ENCODE measurements at regions not wholly inside any gene's neighbourhood (a gene's known extent, or its start where the extent isn't known, plus 50 kb on each side); places are given as distances from the start of the nearest gene placed in this dataset.

GRCh38 chr16:74046524-74046923, 250.1 kb upstream of the PSMD7 start:
- no TSS peak for BruUV-seq (replicated peaks)

More at GRCh38 chr16:74046524-74046923, 250.1 kb upstream of the PSMD7 start:
- Histone ChIP-seq H4K20me1 (ENCODE audit: insufficient read depth, low read length) (no peaks in the 10 kb centered on the region), H3K9ac (ENCODE audit: insufficient read depth, low read depth, low read length) (no peak overlapping the region), H3K4me3 (replicated peaks in 1 of 3; ENCODE audit: insufficient read depth in 1 of 3, low read depth in 2 of 3, low read length in 3 of 3) (no peak overlapping the region), H3K4me1 (ENCODE audit: insufficient read depth, low read length) (no peaks in the 10 kb centered on the region), H2AFZ (ENCODE audit: low read length) (no peak overlapping the region), H3K36me3 (replicated peaks in 1 of 2; ENCODE audit: control insufficient read depth in 1 of 2, insufficient read depth in 2 of 2, low read length in 2 of 2) (no peaks in the 10 kb centered on the region), H3K79me2 (ENCODE audit: insufficient read depth, low read length) (no peaks in the 10 kb centered on the region), H3K4me2 (ENCODE audit: low read depth, low read length) (no peak overlapping the region), H3K27ac (ENCODE audit: extremely low read length, insufficient read depth, low read length) (no peak overlapping the region), H3K27me3 (ENCODE audit: control insufficient read depth in 1 of 2, insufficient read depth in 2 of 2, low read length in 2 of 2) (no peaks in the 10 kb centered on the region; a peak in 1 of 5 replicates), H3K9me3 (ENCODE audit: low read length) (no peaks in the 10 kb centered on the region)
- 19% methylated on average over 5 of the region's 5 CpGs for WGBS (ENCODE audit: low lambda C conversion rate)
- ATAC-seq (no peak), FAIRE-seq (no peak), DNase-seq (ENCODE audit: low spot score) (no peak)
- CTCF ChIA-PET (ENCODE audit: low intra/inter-chr PET ratio, low total read pairs): no interaction called here
- POLR2A ChIA-PET: no interaction called here
- in situ Hi-C loops (cut with HindIII; ENCODE audit: extremely low pct_ligation_motif_present, low pct_unique_long_range_greater_than_20kb): no loop called here
- TF ChIP-seq TEAD3 (CRISPR knock-in tag; optimal IDR thresholded peaks at IDR 0.05; ENCODE audit: borderline replicate concordance) (no peak), TRIM24 (CRISPR knock-in tag; IDR thresholded peaks at IDR 0.05) (no peak), CCAR2 (optimal IDR thresholded peaks at IDR 0.05; ENCODE audit: low read depth, low read length) (no peak), KLF12 (CRISPR knock-in tag; IDR thresholded peaks at IDR 0.05; ENCODE audit: borderline replicate concordance) (no peak), ZNF777 (CRISPR knock-in tag; IDR thresholded peaks at IDR 0.05) (no peak), CBX1 (IDR thresholded peaks at IDR 0.05; ENCODE audit: low read depth) (no peak), EEA1 (CRISPR knock-in tag; IDR thresholded peaks at IDR 0.05; ENCODE audit: borderline replicate concordance) (no peak), BCL6 (CRISPR knock-in tag; IDR thresholded peaks at IDR 0.05) (no peak), GMEB2 (CRISPR knock-in tag; IDR thresholded peaks at IDR 0.05; ENCODE audit: low read depth) (no peak), RXRB (CRISPR knock-in tag; IDR thresholded peaks at IDR 0.05; ENCODE audit: borderline replicate concordance) (no peak), XBP1 (CRISPR knock-in tag; IDR thresholded peaks at IDR 0.05) (no peak), TFAP4 (IDR thresholded peaks at IDR 0.05; ENCODE audit: borderline replicate concordance, low read depth) (no peak), ZNF468 (CRISPR knock-in tag; IDR thresholded peaks at IDR 0.05) (no peak), NR2C2 (CRISPR knock-in tag; IDR thresholded peaks at IDR 0.05; ENCODE audit: borderline replicate concordance) (no peak), ZNF672 (CRISPR knock-in tag; IDR thresholded peaks at IDR 0.05) (no peak), NAIF1 (CRISPR knock-in tag; IDR thresholded peaks at IDR 0.05; ENCODE audit: borderline replicate concordance) (no peak), HNF4G (IDR thresholded peaks at IDR 0.05; ENCODE audit: borderline replicate concordance, low read depth, low read length) (no peak), HNF4G (CRISPR knock-in tag; IDR thresholded peaks at IDR 0.05; ENCODE audit: borderline replicate concordance, low read depth) (no peak)
- TF ChIP-seq, protein P1, sequence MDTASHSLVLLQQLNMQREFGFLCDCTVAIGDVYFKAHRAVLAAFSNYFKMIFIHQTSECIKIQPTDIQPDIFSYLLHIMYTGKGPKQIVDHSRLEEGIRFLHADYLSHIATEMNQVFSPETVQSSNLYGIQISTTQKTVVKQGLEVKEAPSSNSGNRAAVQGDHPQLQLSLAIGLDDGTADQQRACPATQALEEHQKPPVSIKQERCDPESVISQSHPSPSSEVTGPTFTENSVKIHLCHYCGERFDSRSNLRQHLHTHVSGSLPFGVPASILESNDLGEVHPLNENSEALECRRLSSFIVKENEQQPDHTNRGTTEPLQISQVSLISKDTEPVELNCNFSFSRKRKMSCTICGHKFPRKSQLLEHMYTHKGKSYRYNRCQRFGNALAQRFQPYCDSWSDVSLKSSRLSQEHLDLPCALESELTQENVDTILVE (CRISPR knock-in tag; IDR thresholded peaks at IDR 0.05): no peak
- intact Hi-C loops (cut with micrococcal nuclease; ENCODE audit: unreplicated experiment): no loop called here

Data from HepG2 (cell line).